GM12878 (cell line): ENCODE measurements at regions not wholly inside any gene's neighbourhood (a gene's known extent, or its start where the extent isn't known, plus 50 kb on each side); places are given as distances from the start of the nearest gene placed in this dataset.

Experiments
- ATAC-seq: fragments of 200-7000 bp; cut with Tn5 transposase; 3 replicates; pipeline ENCODE4 v1.9.1; 2020; ENCODE audit warnings: mild to moderate bottlenecking, moderate library complexity
- BruUV-seq: library from RNA; stranded (reverse); fragments of 400-500 nt; replicated peaks from 2 replicates; lab custom pipeline; 2021; lab: Mats Ljungman, UMichigan
- CTCF ChIA-PET: fragments of 300-600 bp; sonication (Branson Sonifier 250); formaldehyde crosslinking; extraction: SDS; loops from one replicate; lab custom pipeline; 2021; ENCODE audit warnings: inconsistent platforms; lab: Yijun Ruan, JAX
- POLR2A ChIA-PET: fragments of 350-600 bp; formaldehyde crosslinking; extraction: SDS; loops from one replicate; lab custom pipeline; 2021; ENCODE audit warnings: inconsistent platforms; lab: Charles Lee
- RAD21 ChIA-PET: fragments of 300-600 bp; sonication (Branson Sonifier 250); formaldehyde crosslinking; loops from one replicate; lab custom pipeline; 2023; ENCODE audit warnings: antibody characterized with exemption; ENCODE audit not compliant: unreplicated experiment; lab: Charles Lee
- SMC1A ChIA-PET: fragments of 300-600 bp; sonication (Branson Sonifier 250); formaldehyde crosslinking; loops from one replicate; lab custom pipeline; 2023; ENCODE audit not compliant: unreplicated experiment, uncharacterized antibody; lab: Charles Lee
- DNase-seq: peaks from one replicate; pipeline ENCODE4 v3.0.0-alpha.2; 2011; ENCODE audit warnings: low read depth, low spot score
- FAIRE-seq: peaks from 3 replicates; lab custom pipeline; 2011; peaks lifted over from hg19 to GRCh38; lab: Jason Lieb, UNC
- H2AFZ ChIP-seq: 2 replicates; pipeline ENCODE4 v1.6.0; 2011; ENCODE audit warnings: low read depth, low read length, control low read depth; ENCODE audit not compliant: control insufficient read depth
- H3K27ac ChIP-seq: 2 replicates; pipeline ENCODE4 v1.5.1; 2011; ENCODE audit warnings: control low read depth; ENCODE audit not compliant: control insufficient read depth, insufficient read depth
- H3K27me3 ChIP-seq, 2 experiments: replicated peaks in 1 of 2; 2 replicates each; pipeline versions ENCODE4 v1.6.0 to v1.6.1; 2011; ENCODE audit warnings: low read length in 1 of 2; ENCODE audit not compliant: control insufficient read depth in 2 of 2, insufficient read depth in 2 of 2
- H3K36me3 ChIP-seq, 2 experiments: 2 replicates each; pipeline ENCODE4 v1.5.1; 2011; ENCODE audit warnings: low read length in 1 of 2; ENCODE audit not compliant: control insufficient read depth in 2 of 2, insufficient read depth in 2 of 2
- H3K4me1 ChIP-seq: 2 replicates; pipeline ENCODE4 v1.6.1; 2011; ENCODE audit warnings: mild to moderate bottlenecking, low read length, moderate library complexity, mixed read lengths; ENCODE audit not compliant: control insufficient read depth, insufficient read depth
- H3K4me2 ChIP-seq: 2 replicates; pipeline ENCODE4 v1.6.0; 2011; ENCODE audit warnings: control low read depth; ENCODE audit not compliant: control insufficient read depth, insufficient read depth
- H3K4me3 ChIP-seq: fragments of 200-600 bp; sonication (generic); 2 replicates; pipeline ENCODE4 v1.5.1; 2016
- H3K79me2 ChIP-seq: 2 replicates; pipeline ENCODE4 v1.6.0; 2011; ENCODE audit warnings: low read length; ENCODE audit not compliant: control insufficient read depth, insufficient read depth
- H3K9ac ChIP-seq: 2 replicates; pipeline ENCODE4 v1.8.0; 2011; ENCODE audit warnings: low read length, control low read depth, mixed read lengths; ENCODE audit not compliant: control insufficient read depth, insufficient read depth
- H3K9me3 ChIP-seq: replicated peaks from 3 replicates; pipeline ENCODE4 v1.5.1; 2011; ENCODE audit warnings: mild to moderate bottlenecking, low read length; ENCODE audit not compliant: control insufficient read depth, insufficient read depth
- H4K20me1 ChIP-seq: 2 replicates; pipeline ENCODE4 v1.6.0; 2011; ENCODE audit not compliant: control insufficient read depth, insufficient read depth
- CHD1 ChIP-seq: IDR thresholded peaks from 2 replicates; pipeline ENCODE4 v1.6.1; 2012; ENCODE audit warnings: low read depth, low read length, improper control_type of control experiment
- CHD2 ChIP-seq: IDR thresholded peaks from 2 replicates; pipeline ENCODE4 v1.6.1; 2011; ENCODE audit warnings: low read depth, low read length, improper control_type of control experiment, borderline replicate concordance
- E2F4 ChIP-seq: IDR thresholded peaks from 2 replicates; pipeline ENCODE4 v1.6.1; 2012; ENCODE audit warnings: low read depth, low read length, improper control_type of control experiment
- EP300 ChIP-seq, 2 experiments: fragments of 150-350 bp in 1 of 2; IDR thresholded peaks; 2 replicates each; pipeline ENCODE4 v1.6.1; 2011 to 2012; ENCODE audit warnings: low read depth in 2 of 2, low read length in 2 of 2, borderline replicate concordance in 1 of 2, improper control_type of control experiment in 1 of 2, inconsistent platforms in 1 of 2; ENCODE audit not compliant: control insufficient read depth in 1 of 2
- GATAD2B ChIP-seq: fragments of 450-650 bp; conservative IDR thresholded peaks from 2 replicates; pipeline ENCODE4 v1.6.1; 2017; ENCODE audit warnings: low read depth, mild to moderate bottlenecking, moderate library complexity
- NBN ChIP-seq: fragments of 450-650 bp; IDR thresholded peaks from 2 replicates; pipeline ENCODE4 v1.6.1; 2016
- NFYA ChIP-seq: IDR thresholded peaks from 2 replicates; pipeline ENCODE4 v1.6.1; 2011; ENCODE audit warnings: low read depth, mild to moderate bottlenecking, low read length, improper control_type of control experiment, borderline replicate concordance
- NKRF ChIP-seq: fragments of 450-650 bp; conservative IDR thresholded peaks from 2 replicates; pipeline ENCODE4 v1.6.1; 2017; ENCODE audit warnings: mild to moderate bottlenecking, moderate library complexity
- RBBP5 ChIP-seq: fragments of 200-600 bp; sonication (generic); conservative IDR thresholded peaks from 2 replicates; pipeline ENCODE4 v1.6.1; 2016
- SMAD5 ChIP-seq: IDR thresholded peaks from 2 replicates; pipeline ENCODE4 v1.6.1; 2016; ENCODE audit warnings: antibody characterized with exemption, low read depth
- SREBF2 ChIP-seq: IDR thresholded peaks from 2 replicates; pipeline ENCODE4 v1.6.1; 2012; ENCODE audit warnings: mild to moderate bottlenecking, low read length
- STAT3 ChIP-seq: IDR thresholded peaks from 2 replicates; pipeline ENCODE4 v1.6.1; 2011; ENCODE audit warnings: low read depth, low read length, improper control_type of control experiment
- YY1 ChIP-seq: IDR thresholded peaks from 2 replicates; pipeline ENCODE4 v1.6.1; 2011; ENCODE audit warnings: low read depth, mild to moderate bottlenecking, low read length
- ZBTB33 ChIP-seq: fragments of 450-650 bp; IDR thresholded peaks from 2 replicates; pipeline ENCODE4 v1.6.1; 2017; ENCODE audit warnings: mild to moderate bottlenecking
- ZNF217 ChIP-seq: fragments of 450-650 bp; IDR thresholded peaks from 2 replicates; pipeline ENCODE4 v1.6.1; 2017; ENCODE audit warnings: antibody characterized with exemption, mild to moderate bottlenecking
- WGBS: methylation state at CpG from one replicate; pipeline ENCODE4 v1.1.6; 2016; ENCODE audit warnings: low lambda C conversion rate; ENCODE audit not compliant: insufficient replicate concordance, insufficient coverage; ENCODE audit errors: missing lambda C conversion rate; 5-methylcytosine and 5-hydroxymethylcytosine counted together
- in situ Hi-C: fragments of 300-500 bp; cut with MboI; formaldehyde crosslinking; loops from 9 replicates; pipeline ENCODE4 v1.14.3; 2018; ENCODE audit warnings: mixed read lengths
- intact Hi-C: fragments of 100-400 bp; cut with micrococcal nuclease; formaldehyde crosslinking; loops from one replicate; pipeline ENCODE4 v1.14.2; 2022; ENCODE audit not compliant: unreplicated experiment

GRCh38 chr19:31531326-31531725 is 182.1 kb upstream of the TSHZ3 start:
- ATAC-seq (no peak), FAIRE-seq (no peak), DNase-seq (no peak)
- no TSS peak for BruUV-seq
- Histone ChIP-seq H3K4me1 (no peaks in the 10 kb centered on the region), H4K20me1 (no peaks in the 10 kb centered on the region), H3K79me2 (no peaks in the 10 kb centered on the region), H3K9ac (no peak overlapping the region), H3K36me3 (no peaks in the 10 kb centered on the region), H3K9me3 (no peaks in the 10 kb centered on the region; the same call in 2 of the 3 replicates), H3K4me3 (no peak overlapping the region), H3K27ac (no peak overlapping the region), H3K27me3 (no peaks in the 10 kb centered on the region), H3K4me2 (no peak overlapping the region), H2AFZ (no peak overlapping the region)
- intact Hi-C loops (no loop called here), in situ Hi-C loops (no loop called here)
- ChIA-PET CTCF (no interaction called here), POLR2A (no interaction called here), SMC1A (no interaction called here), RAD21 (no interaction called here)
- 22% methylated on average over 2 of the region's 2 CpGs for WGBS
- TF ChIP-seq ZNF217 (no peak), YY1 (no peak), GATAD2B (no peak), CHD2 (no peak), E2F4 (no peak), CHD1 (no peak), EP300 (IDR thresholded peaks at IDR 0.05; ENCODE audit: borderline replicate concordance in 1 of 2, control insufficient read depth in 1 of 2, low read depth in 2 of 2, low read length in 2 of 2) (no peak), NBN (no peak), NKRF (no peak), SMAD5 (no peak), SREBF2 (no peak), NFYA (no peak), RBBP5 (no peak), STAT3 (no peak), ZBTB33 (no peak)
